NCI-H2227 (cell line): ENCODE measurements at regions not wholly inside any gene's neighbourhood (a gene's known extent, or its start where the extent isn't known, plus 50 kb on each side); places are given as distances from the start of the nearest gene placed in this dataset.

Experiments used
- DNase-seq: peaks from one replicate; lab custom pipeline; 2025; ENCODE audit not compliant: unreplicated experiment; lab: John Stamatoyannopoulos, UW

- no peak for DNase-seq
These were observed 271.9 kb upstream of the MARCKS start for GRCh38 chr6:113585246-113585645.

- no peak for DNase-seq
These were observed 270.6 kb upstream of the MARCKS start for GRCh38 chr6:113586413-113587077.

- DNase-seq, result peak; percentile 49
These were observed 270.0 kb upstream of the MARCKS start for GRCh38 chr6:113587078-113587699.

GRCh38 chr6:113588646-113589045, 268.5 kb upstream of the MARCKS start:
- DNase-seq, result no peak

- DNase-seq, result peak; percentile 86
These were observed 265.0 kb upstream of the MARCKS start for GRCh38 chr6:113591896-113592827.

GRCh38 chr6:113594726-113595125, 262.4 kb upstream of the MARCKS start:
- no peak for DNase-seq

- peak; percentile 45 for DNase-seq
These were observed 261.2 kb upstream of the MARCKS start for GRCh38 chr6:113595911-113596376.

- peak; percentile 12 for DNase-seq
These were observed 260.5 kb upstream of the MARCKS start for GRCh38 chr6:113596387-113597230.

- DNase-seq, result no peak
These were observed 259.9 kb upstream of the MARCKS start for GRCh38 chr6:113597231-113597583.

- no peak for DNase-seq
These were observed 258.4 kb upstream of the MARCKS start for GRCh38 chr6:113598786-113599185.

- DNase-seq, result no peak
These were observed 257.7 kb upstream of the MARCKS start for GRCh38 chr6:113599444-113599843.

GRCh38 chr6:113600551-113601339, 256.4 kb upstream of the MARCKS start:
- DNase-seq, result no peak

GRCh38 chr6:113607821-113608545, 249.2 kb upstream of the MARCKS start:
- DNase-seq, result no peak

GRCh38 chr6:113610377-113610988, 246.7 kb upstream of the MARCKS start:
- no peak for DNase-seq

- no peak for DNase-seq
These were observed 240.4 kb upstream of the MARCKS start for GRCh38 chr6:113616701-113617274.

- no peak for DNase-seq
These were observed 238.1 kb upstream of the MARCKS start for GRCh38 chr6:113619077-113619476.

- no peak for DNase-seq
These were observed 236.8 kb upstream of the MARCKS start for GRCh38 chr6:113620386-113620785.

- no peak for DNase-seq
These were observed 234.9 kb upstream of the MARCKS start for GRCh38 chr6:113622254-113622653.

- DNase-seq, result peak; percentile 28
These were observed 234.0 kb upstream of the MARCKS start for GRCh38 chr6:113623129-113623528.
